ENCODE measurements at regions not wholly inside any gene's neighbourhood (a gene's known extent, or its start where the extent isn't known, plus 50 kb on each side); places are given as distances from the start of the nearest gene placed in this dataset.
"Not testable (repeated sequence)": the region's sequence is repeated elsewhere in the genome, so short reads cannot be mapped to it uniquely, and the experiment has no call there.

DNA sequence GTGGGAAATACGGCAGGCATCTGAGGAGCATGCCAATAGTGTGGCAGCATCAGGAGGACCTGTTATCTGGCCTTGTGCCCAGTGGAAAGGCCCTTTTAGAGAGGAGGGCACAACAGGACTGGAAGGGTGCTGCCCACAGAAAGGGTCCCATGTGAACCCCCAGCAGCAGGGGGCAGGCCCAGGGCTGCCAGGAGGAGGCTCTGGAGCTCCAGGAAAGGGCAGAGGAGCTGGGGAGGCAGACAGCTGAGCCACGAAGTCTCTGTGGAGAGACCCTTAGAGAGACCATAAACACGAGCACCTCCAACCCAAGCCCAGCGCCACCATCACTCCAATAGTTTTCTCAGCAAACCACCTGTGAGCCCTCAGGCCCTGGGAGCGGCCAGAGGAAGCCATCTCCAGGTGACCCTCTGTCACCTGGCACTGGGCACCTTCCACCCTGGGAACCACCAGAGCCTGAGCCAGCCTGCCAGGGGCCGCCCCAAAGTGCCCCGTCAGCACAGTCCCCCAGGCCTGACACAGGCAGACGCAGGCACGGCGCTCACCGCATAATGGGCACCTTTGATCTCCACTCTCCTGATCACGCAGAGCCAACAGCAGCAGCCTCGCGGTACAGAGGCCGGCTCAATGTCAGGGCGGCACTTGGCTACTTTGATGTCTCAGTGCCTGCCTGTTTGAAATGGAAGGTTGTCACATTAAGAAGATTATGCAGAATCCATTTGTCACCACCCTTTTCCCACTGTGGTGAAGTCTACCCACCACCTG lies 162.5 kb upstream of the RAB6C start:
- DNase-seq (ENCODE audit: low read depth) = no peak

- DNase-seq (ENCODE audit: low read depth) = no peak
Observed at GRCh38 chr2:129819855-129820254, 159.6 kb upstream of the RAB6C start.

DNA sequence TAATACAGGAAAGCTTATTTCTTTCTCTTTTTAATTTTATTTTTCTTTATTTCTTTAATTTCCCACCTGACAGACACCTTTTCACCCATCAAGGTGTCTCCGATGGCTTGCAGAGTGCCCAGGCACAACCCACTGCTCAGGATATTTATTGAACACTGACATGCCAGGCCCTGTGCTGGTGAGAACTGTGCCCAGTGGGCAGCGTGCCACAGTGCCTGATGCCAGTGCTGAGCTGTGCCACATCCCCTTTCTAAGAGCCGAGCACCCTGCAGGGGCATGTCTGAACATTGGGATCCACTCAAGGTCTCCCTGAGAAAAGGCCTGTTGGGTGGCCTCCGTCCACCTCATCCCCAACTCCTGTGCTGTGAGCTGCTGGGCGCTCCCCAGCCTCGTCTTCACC lies 158.6 kb upstream of the RAB6C start:
- DNase-seq (ENCODE audit: low read depth) = no peak

DNA sequence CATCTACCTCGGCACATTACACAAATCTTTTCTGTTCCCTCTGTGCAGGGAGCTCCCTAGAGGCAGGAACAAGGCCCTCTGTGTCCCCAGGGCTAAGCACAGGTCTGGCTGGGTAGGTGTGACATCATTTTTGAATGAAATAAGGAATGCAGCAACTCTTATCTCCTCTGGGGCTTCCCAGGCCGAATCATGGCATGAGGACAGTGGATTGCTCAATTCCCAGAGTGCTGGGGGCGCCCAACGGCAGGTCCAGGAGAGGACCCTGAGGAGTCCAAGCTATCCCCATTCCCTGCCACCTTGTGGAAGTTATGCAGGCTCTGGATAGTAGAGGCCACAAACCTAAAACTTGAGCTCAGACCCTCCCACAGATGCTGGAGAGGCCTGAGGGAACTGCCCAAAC lies 158.0 kb upstream of the RAB6C start:
- DNase-seq (ENCODE audit: low read depth) = no peak

DNA sequence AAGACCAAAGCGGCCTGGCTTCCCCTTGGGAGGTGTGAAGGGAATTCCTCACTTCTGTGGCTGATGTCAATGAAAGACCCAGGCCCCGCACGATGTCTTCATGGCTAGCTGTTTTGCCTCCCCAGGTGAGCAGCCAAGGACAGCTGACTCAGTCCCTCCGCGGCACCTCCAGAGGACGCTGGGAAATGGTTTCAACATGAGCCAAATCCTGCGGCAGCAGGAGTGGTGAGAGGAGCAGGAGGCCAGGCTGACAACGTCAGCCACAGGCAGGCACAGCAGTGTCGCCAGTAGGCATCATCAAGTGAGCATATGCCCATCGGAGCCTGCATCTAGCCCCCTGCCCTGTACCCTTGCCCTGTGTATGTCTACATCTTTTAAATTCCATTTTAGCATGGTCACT lies 156.4 kb upstream of the RAB6C start:
- no peak for DNase-seq (ENCODE audit: low read depth)

GRCh38 chr2:129827311-129828090 lies 152.0 kb upstream of the RAB6C start:
- DNase-seq (ENCODE audit: low read depth) = no peak

- DNase-seq (ENCODE audit: low read depth) = no peak
Observed at GRCh38 chr2:129828792-129829191, 150.7 kb upstream of the RAB6C start.

- DNase-seq (ENCODE audit: low read depth) = no peak
Observed at GRCh38 chr2:129829588-129829987, 149.9 kb upstream of the RAB6C start.

- no peak for DNase-seq (ENCODE audit: low read depth)
Observed at GRCh38 chr2:129831018-129831417, 148.4 kb upstream of the RAB6C start.

GRCh38 chr2:129833465-129833864 lies 146.0 kb upstream of the RAB6C start:
- not testable (repeated sequence) for DNase-seq (ENCODE audit: low read depth)

- DNase-seq (ENCODE audit: low read depth) = no peak
Observed at GRCh38 chr2:129847043-129847442, 132.4 kb upstream of the RAB6C start.

- peak; percentile 37 for DNase-seq (ENCODE audit: low read depth)
Observed at GRCh38 chr2:129849559-129850160, 129.8 kb upstream of the RAB6C start.

DNA sequence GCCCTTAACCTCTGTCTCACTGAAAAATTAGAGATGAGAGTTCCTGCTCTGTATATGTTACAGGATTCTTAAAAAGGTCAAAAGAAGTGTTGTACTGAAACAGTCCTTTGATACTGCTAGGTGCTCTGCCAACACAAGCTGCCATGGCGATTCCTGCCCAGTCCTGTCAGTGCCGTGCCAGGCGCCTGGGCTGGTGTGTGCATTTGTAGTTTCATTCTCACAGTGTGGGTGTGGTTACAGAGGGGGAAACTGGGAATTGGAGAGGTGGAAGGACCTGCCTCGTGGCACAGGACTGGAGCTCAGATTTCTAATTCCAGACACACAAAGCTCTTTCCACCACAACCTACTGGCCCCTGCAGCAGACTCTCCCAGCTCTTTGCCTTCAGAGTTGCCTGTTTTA lies 122.3 kb upstream of the RAB6C start:
- DNase-seq (ENCODE audit: low read depth) = no peak

GRCh38 chr2:129859175-129859574 lies 120.3 kb upstream of the RAB6C start:
- DNase-seq (ENCODE audit: low read depth) = no peak

GRCh38 chr2:129860088-129860487 lies 119.4 kb upstream of the RAB6C start:
- no peak for DNase-seq (ENCODE audit: low read depth)

DNA sequence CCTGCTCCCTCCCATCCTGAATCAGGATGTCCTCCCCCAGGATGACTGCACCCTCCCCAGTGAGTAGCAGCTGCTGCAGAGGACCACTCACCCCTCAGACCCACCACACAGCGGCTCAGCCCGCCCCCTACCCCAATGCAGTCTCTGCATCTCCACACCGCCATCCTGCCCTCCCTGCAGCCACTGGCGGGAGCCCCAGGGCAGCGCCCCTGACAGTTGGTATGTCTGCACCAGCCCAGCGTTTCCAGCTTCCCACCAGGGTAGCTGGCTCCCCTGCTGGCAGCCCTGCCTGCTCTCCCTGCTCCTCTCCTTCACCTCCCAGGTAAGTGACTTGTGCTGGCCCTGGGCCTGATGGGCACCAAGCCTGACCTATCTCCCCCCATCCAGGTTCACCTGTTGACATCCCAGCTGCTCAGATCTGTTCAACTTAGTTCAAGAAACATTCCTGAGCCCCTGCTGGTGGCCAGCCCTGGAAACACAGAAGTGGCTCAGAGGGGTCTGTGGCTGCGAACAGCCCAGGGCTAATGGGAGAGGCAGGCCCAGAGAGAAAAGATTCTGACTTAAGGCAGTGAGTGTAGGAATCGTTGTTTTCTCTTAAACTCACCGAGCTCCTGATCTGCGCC lies 117.7 kb upstream of the RAB6C start:
- DNase-seq (ENCODE audit: low read depth) = no peak

- no peak for DNase-seq (ENCODE audit: low read depth)
Observed at GRCh38 chr2:129862668-129863067, 116.8 kb upstream of the RAB6C start.

DNA sequence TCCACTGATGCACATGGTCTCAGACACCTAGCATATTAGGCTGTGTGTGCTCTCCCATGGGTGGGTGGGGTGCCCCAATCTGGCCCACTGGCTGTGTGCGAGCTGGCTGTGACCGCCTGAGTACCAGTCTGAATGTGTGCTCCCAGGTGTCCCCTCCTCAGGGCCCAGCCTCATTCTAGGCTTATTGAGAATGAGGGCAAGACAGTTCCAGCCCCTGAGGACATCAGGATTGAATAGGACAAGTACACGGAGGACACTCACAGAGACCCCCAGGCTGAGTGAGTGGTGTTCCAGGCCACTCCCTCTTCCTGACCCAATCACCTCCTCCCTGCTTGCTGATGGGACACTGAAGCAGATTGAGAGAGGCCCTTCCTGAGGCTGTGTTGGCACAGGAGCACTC lies 116.1 kb upstream of the RAB6C start:
- no peak for DNase-seq (ENCODE audit: low read depth)

DNA sequence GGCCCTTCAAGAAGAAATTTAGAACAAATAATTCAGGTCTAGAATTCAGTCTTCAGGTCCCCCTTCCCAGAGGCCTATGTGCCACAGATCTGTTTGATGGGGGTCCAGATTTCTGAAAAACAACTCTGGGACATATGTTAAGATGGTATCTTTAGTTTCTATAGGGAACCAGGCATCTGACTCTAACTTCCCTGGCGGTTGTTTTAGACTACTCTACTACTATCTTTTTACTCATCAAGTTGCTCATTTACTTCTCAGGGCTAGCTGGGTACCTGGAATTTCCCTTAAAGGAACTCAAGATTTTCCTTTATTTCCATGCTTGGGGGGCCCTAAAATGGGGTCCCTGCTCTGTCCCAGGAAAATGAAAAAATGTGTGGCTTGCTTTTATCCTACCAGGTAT lies 114.7 kb upstream of the RAB6C start:
- no peak for DNase-seq (ENCODE audit: low read depth)

- no peak for DNase-seq (ENCODE audit: low read depth)
Observed at GRCh38 chr2:129865976-129866375, 113.5 kb upstream of the RAB6C start.

- no peak for DNase-seq (ENCODE audit: low read depth)
Observed at GRCh38 chr2:129866391-129866790, 113.1 kb upstream of the RAB6C start.

DNA sequence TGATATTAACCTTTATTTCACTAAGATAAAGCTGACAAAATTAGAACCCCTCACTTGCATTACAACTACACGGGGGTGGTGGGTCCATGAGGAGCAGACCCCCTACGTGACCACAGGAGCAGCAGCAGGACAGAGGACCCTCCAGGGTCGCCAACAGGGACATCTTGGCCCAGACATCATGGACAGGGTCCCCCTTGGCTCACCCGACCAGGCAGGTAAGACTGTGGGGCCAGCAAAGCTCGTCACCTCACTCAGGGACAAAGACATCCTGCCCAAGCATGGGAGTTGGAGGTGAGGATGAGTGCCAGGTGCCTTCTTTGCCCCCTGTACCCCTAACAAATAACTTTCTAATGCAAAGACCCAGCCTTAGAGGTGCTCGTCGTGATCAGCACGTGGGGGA lies 111.3 kb upstream of the RAB6C start:
- no peak for DNase-seq (ENCODE audit: low read depth)

All from non-pigmented ciliary epithelial cell (primary cell).